ENCODE measurements at regions not wholly inside any gene's neighbourhood (a gene's known extent, or its start where the extent isn't known, plus 50 kb on each side); places are given as distances from the start of the nearest gene placed in this dataset.

DNA sequence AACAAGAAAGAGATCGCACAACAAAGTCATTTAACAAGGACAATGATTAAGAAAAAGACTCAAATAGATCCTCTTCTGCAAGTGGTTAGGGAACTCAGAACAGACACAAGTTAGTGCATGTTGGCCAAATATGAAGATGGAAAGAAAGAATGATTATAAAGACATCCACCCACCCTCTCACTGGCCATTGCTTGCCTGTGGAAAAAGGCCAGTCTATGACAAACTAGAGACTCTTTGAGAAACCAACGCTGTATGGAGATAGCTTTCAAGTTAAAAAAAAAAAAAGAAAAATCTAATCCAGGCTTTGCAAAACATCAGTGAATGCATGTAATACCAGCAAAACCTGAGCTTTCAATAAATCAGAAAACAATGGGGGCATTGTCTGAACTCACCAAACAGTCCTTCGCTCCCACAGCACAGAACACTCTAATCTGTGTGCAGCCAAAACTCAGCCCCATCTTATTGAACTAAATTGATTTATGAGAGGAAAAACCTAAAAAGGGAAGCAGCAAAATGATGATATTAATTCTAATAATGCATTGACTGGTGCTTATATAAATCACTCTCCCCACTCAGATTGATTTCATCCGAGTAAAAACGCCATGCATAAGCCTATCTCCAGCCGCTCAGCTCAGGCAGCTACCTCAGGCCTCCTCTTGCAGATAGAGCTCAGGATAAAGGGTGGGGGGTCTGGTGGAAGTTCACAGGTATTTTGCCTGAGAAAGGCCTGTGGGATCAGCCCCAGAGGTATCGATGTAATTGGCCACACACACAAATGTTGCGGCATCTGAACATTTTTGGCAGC is 547.1 kb downstream of the CCDC171 start:
- FAIRE-seq, result no peak

DNA sequence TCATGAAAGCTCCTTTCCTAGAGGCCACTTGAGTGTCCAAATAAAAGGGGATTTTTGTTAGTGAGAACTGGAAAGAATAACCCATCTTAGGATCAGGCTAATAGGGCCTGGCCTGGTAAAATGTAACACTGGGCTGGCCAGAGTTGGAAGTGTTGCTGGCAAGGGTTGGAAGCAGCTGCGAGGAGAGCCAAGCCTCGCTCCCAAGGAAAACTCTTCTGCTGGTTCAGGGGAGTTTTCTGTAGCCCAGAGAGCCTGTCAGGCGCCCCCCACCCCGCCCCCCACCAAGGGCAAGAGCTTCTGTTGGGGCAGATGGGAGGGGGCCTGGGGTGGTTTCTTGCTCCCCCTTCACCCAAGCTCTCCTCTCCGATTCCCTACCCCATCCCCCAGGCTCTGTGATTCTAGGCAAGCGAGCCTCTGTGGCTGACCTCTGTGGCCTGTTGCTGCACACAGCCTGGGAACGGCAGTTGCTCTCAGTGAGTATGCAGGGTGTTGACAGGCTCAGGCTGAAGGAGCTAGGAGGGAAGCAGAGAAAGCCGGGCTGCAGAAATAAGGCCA is 547.8 kb downstream of the CCDC171 start:
- no peak for FAIRE-seq

DNA sequence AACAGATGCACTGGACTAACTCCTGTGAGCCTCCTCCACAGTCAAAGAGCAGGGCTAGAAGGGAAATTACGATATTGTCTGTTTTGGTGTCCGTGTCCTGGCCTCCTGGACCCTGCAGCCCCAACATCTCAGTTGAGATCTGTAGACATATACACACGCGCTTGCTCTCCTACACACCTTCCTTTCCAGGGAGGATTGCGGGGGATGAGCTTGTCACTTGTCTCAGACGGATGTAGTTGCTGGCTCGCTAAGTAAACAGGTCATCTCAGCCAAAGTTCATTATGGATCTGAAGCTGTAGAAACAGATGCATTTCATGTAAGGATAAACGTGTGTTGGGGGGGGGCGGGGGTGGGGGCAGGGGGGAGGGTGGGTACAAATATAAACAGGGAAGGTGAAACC is 549.3 kb downstream of the CCDC171 start:
- no peak for FAIRE-seq

DNA sequence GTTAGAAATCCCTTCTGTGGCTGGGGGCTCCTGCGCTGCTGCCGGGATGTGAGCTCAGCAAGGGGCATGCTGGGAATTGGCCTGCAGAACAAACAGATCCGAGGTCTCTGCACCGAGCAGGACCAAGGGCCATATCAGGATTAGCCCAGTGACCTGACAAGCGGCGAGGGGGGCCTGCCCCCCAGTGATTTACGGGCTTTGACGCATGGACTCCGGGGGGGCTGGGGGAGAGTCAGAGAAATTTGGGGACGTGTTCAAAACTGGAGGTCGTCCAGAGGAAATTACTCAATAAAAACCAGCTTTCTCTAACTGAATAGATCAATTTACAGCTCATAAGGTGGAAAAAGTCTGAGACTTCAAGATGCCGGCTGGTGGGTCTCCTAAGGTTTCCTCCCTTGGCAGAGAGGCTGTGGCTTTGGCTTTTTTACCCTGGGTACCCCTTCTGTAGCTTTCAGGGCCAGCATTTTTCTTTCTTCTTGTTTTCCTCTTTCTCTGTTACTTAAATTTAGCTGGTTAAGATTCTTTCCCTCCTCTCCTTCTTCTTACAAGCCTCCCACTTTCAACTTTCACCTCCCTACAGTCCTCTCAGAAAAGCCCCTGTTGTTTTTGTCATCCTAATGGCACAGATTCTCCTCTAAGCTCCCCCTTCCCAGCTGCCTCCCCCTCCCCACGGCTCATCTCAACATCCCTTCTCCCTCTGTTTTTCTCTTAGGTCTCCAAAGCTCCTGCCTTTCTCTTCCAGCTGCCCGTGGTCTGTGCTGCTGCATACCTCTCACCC is 551.0 kb downstream of the CCDC171 start:
- no peak for FAIRE-seq

DNA sequence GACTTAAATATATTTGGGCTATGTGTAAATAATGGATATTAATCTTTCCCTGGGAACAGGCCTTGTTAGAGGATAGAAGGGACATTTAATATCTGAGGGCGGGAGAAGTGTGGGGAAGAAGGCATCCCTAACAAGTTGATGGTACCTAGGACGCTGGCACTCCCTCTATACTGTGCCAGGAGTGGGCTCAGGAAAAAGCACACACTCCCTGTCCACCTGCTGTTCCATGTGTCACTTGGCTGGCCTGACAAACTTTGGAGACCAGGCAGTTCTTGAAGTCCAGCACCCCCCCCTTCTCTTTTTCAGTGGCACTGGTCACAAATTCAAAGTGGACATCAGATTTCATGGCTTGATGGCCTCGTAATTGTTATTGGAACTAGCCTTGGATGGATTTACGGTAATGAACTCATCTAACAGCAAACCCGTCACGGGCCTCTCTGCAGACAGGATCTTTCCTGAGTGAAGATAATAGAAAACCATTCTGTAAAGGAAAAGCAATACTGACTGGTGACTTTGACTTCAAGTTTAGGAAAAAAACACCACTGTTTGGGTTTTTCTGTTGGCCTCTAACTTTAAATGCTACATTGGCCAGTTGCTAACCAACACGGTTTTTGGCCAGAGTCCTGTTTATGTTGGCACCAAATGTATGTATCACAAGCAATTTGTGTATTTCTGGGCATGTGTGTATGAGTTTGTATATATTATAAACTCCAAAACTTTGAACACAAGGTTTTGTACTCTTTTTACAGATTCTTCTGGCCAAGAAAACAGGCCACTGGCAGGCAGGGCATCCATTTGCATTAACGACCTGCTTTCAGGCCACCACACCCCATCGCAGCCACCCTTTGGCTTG is 552.6 kb downstream of the CCDC171 start:
- FAIRE-seq, result no peak

DNA sequence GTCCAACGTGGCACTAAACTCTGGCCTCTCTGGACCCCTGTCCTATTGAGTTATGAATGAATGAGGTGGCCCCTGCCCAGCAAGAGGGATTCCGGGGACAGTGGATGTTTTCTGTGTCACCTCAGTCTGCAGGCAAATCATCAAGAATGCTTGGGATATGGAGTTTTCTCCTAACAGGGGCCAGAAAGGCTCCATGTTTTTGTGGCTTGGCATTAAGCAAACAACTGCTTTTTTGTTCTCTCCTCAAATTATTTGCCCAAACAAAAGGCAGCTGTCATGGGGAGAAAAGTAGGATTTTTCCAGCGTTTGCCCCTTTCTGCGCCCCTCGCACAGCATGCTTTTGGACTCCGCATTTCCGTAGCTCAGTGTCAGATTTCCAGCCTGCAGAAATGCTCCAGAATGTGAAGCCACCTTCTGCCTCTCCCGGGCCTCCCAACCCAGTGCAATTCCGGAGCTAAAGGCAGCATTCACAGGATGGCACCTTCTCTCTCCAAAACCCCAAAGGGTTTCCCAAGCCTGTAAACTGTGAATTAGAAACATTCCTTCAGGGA is 553.3 kb downstream of the CCDC171 start:
- no peak for FAIRE-seq

DNA sequence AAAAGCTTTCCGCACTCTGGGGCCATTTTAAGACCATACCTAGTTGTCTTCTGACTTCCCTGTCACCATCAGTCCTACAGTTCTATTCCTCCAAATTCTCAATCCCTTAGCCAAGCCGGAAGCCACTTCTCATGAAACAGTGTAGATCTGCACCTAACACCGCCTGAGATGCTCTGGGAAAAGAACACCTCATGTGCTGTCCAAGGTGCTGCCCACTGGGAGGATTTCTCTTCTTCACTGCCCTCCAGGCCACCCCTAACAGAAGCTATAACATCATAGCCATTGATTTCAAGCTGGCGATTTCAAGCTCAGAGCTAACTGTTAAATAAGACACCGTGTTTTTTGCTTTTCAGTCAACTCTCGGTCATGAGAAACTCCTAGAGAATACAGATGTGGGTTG is 559.3 kb downstream of the CCDC171 start:
- FAIRE-seq, result no peak

DNA sequence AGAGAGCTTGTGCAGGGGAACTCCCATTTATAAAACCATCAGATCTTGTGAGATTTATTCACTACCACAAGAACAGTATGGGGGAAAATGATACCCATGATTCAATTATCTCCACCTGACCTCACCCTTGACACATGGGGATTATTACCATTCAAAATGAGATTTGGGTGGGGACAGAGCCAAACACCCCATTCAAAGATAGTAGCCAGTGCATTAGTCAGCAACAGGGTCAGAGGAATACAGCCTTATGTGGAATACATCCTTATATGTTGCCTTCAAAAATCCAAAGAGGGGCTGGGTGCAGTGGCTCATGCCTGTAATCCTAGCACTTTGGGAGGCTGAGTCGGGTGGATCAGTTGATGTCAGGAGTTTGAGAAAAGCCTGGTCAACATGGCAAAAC is 563.2 kb downstream of the CCDC171 start:
- no peak for FAIRE-seq

DNA sequence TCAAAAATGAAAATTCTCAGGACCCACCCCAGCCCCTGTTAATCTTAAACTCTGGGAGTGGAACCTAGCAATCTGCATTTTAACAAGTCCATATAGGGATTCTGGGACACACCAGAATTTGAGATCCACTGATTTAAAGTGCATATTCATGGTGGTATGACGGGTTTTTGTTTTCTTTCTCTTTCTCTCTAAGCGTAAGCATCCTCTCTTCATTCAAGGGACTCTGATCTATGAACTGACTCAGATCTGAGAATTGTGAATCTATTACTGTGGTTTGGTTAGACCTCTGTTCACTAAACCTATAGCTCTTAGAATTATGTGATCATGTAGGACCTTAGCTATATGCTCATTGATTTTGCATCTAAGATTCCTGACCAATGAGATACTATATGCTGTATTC is 565.2 kb downstream of the CCDC171 start:
- no peak for FAIRE-seq

DNA sequence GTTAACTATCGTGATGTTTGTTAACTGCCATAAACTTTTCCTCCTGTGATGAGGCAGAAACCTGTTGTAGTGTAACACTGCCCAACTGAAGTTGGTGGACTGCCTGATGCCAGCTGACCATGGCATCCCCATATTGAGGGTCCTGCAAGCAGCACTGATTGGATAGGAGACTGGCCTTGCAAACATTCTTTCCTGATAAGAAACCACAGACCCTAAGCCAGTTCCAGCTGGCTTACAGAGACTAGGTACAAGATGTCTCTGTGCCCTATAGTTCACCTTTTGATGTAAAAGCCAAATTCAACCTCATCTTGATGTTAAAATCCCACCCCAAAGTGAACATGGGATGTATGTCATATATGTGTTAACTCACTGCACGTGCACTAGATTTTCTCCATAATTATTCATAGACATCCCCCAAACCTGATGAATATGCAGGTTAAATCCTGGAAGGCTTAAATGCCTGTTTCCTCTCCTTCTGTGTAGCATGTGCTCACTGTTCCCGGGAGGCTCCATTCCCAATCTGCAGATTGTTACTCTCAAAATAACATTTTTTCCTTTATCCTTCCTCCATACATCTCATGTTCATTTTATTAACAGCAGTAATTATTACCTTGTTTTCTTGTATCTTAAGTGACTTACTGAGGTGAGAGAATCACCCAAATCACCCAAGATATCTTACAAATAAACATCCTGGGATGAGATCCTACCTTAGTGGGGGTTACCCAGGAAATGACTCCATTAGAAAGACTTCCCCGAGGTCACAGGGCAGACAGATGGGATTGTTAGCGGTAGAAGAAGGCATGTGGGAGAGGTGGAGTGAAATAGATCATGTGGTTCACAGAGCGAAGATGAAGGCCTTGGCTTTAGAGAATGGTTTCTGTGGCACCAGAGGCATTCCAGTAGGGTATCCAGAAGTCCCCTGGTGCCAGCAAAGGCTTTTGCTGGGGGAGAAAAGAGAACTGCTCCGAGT is 566.7 kb downstream of the CCDC171 start:
- FAIRE-seq, result no peak

DNA sequence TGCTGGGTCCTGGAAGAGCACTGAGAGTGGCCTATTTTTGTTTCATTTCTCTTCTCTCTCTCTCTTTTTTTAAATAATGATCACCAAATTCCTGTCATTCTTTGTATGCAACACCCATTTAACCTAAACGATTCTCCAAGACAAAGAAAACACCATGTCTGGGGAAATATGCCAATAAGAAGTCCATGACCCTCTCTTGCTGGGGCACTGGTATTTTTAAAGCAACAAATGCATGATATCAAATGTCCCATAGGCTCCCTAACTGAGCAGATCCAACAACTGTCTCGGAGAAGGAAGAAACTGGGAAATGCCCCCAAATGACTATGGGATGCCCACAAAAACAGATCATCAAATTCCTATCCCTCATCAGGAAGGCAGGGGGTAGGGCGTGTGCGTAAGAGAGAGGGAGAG is 567.4 kb downstream of the CCDC171 start:
- FAIRE-seq, result no peak

DNA sequence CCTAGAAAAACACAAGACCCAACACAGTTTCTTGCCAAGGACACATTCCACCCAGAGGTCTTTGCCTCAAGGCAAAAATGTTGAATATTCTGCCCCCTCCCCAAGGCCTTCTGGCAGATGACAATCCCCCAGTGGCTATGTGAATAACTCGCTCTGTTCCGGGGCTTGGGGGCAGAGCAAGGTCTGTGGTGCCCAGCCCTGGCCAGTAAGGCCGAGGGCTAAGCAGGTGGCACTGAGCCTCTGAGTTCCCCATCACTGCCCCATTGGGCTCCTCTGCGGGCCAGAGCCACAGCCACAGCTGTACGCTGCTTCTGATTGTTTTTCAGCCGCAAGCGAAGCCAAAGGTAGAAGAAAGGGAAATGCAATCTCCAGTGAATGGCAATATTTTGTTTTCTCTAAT is 567.9 kb downstream of the CCDC171 start:
- FAIRE-seq, result no peak

DNA sequence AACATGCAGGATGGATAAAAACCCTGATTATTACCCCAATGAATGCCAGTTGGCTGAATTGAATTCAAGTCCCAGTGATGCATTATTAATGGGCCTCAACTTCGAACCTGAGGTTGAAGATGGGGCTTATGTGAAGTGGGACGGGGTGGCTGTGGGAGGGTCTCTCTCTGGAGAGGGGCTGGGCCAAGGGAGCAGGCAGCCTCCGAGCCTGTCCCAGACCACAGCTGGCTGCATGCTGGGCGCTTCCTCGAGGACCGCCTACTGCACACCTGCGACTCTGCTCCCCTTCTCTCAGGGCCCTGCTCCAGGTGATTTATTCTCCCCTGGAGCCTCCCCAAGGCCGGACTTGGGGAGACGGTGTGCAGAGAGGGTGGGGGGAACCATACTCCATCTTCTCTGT is 568.3 kb downstream of the CCDC171 start:
- no peak for FAIRE-seq

DNA sequence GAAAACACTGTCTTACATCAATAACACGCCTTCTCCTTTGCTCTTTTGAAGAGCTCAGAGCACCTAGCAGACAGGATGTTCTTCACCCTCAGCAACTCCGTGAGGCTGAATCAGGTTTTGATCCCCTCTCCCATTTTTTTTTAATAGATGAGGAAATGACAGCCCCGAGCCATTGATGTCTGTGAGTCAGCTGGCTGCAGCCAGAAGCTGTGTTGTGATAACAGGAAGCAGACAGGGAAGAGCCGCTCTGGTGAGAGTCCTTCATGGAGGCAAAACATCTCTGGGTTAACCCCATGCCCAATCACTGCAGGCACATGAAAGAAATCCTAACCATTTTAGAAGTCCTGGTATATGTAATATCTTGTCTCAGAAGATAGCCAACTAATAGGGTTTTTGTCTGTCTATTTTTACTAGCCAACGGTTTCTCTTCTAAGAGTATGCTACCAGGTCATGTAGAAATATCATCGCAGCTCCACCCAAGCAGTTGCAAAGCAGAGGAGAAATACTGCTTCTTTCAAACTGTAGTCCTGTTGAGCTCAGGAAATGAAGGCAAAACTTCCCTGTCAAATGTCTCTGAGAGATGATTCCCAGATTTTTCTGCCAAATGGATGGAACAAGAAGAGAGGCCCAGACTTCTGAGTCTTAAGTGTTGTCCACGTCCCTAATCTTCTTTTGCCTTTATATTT is 568.9 kb downstream of the CCDC171 start:
- FAIRE-seq, result no peak

DNA sequence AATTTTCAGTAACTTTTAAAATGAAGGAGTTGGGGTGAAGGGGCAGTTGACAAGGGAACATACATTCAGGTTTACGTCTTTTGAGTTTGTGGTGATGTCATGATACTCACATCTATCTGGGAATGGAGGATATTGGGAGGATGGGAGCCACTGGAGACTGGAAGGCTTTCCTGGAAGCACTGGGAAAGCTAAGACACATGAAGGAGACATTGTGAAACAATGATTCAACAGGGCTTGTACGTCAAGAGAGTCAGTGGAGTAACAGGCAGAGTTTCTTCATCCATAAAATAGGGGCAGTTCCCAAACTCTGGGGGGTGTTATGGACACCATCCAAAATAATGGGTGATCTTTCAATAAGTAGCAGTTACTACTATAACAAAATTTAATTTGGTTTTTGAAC is 572.8 kb downstream of the CCDC171 start:
- no peak for FAIRE-seq

DNA sequence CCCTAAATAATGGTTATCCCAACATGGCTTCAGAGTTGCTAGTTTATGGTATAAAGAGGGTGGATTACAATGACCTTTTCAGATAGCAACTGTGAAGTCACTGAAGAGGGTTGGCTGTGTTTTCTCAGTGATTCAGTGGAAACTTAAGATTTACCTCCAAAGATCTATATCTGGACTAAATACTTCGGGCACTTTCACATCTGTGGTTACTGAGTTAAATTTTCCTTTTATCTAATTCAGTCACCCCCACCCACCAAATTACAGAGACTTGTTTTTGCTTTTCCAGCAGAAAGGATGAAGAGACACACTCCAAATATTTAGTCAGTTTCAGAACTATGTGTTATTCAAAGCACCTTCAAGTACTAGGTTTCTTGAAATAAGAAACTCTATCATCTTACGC is 573.2 kb downstream of the CCDC171 start:
- FAIRE-seq, result no peak

DNA sequence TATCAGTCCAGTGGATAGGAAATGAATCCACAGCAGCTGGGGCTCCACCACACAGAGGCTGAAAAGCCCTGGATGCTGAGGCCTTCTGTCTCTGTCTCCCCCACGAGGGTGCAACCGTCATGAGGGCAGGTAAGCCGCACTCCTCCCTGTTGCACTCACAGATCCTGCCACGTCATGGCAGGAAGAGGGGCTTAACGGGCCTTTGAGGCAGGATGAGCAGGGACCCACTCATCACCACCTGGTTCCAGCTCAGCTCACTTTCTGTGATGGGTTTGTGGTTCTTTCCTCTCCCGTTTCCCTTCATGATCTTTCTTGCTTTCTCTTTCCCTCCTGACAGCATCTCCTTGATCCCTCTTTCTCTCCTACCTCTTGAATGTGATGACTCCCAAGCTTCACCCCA is 575.2 kb downstream of the CCDC171 start:
- no peak for FAIRE-seq

DNA sequence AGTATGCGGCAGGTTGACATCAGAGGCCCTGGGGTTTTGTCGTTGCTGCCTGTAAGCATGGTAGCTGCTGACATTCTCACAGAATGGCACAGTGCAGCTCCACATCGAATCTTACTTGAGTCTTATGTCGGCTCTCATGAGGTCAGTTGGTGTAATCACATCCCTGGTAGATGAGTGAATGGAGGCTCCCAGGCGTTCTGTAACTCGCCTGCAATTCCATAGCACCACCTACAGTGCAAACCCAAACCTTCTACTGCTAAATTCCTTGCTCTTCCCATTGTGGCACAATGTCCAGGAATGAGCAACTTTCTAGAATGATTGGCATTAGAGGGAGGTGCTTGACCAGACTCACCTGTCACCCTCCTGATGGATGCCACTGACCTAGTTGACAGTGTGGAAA is 578.4 kb downstream of the CCDC171 start:
- FAIRE-seq, result no peak

DNA sequence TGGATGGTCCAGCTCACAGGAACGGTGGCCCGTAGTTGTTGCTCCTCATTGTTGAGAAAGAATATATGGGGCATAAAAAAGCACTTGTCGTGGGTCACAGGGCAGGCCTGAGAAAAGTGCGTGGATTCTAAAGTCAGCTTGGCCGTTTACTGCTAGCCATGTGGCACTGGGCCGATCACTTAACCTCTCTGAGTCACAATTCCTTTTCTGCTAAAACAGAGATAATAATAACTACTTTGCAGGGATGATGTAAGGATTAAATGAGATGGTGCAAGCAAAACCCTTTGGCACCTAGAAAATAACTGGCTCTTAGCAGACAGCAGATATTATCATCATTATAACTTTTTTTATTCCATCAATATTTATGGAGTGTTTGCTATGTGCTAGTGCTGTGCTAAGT is 579.7 kb downstream of the CCDC171 start:
- FAIRE-seq, result no peak

DNA sequence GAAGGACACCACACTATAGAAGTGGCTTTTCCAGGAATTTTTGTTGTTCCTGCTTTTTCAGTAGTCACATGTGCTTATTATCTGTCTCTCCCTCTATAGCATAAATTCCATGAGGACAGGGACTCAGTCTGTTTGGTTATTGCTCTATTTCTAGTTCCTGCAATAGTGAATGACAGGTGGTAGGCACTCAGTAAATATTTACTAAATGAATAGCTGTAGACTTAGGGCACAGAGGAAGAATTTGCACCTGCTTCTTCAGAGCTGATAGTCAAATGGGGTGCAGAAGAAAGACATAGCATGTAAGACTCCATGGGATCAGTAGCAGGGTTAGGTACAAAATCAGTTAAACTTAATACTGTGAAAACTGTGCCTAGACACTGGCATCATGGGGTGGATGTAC is 580.2 kb downstream of the CCDC171 start:
- FAIRE-seq, result no peak
